Natural killer cell (primary cell): ENCODE measurements at regions not wholly inside any gene's neighbourhood (a gene's known extent, or its start where the extent isn't known, plus 50 kb on each side); places are given as distances from the start of the nearest gene placed in this dataset.

Experiments used
- ATAC-seq, 3 donors: fragments of 150-1000 bp in 2 of 3; fragments of 200-7000 bp in 1 of 3; cut with Tn5 transposase; 1 replicate in 1 of 3; 2 replicates in 2 of 3; pipeline ENCODE4 v1.10.0; 2021; ENCODE audit warnings: mild to moderate bottlenecking in 2 of 3, moderate library complexity in 2 of 3
- DNase-seq, 2 donors: peaks; one replicate each; pipeline versions ENCODE4 v3.0.0 to v3.0.0-alpha.2; 2013 to 2021; ENCODE audit warnings: mixed read lengths in 1 of 2
- H3K27ac ChIP-seq: one replicate; pipeline ENCODE4 v1.5.1; 2013; ENCODE audit warnings: mild to moderate bottlenecking, low read length
- H3K27me3 ChIP-seq: one replicate; pipeline ENCODE4 v1.6.1; 2013; ENCODE audit warnings: low read length; ENCODE audit not compliant: control insufficient read depth, insufficient read depth
- H3K36me3 ChIP-seq: one replicate; pipeline ENCODE4 v1.6.1; 2013; ENCODE audit warnings: low read length; ENCODE audit not compliant: control insufficient read depth, insufficient read depth
- H3K4me1 ChIP-seq: one replicate; pipeline ENCODE4 v1.6.1; 2013; ENCODE audit warnings: low read length; ENCODE audit not compliant: control insufficient read depth, insufficient read depth
- H3K4me3 ChIP-seq: one replicate; pipeline ENCODE4 v1.5.1; 2013; ENCODE audit warnings: low read length
- H3K9me3 ChIP-seq: one replicate; pipeline ENCODE4 v1.6.1; 2013; ENCODE audit warnings: low read length; ENCODE audit not compliant: control insufficient read depth, insufficient read depth
- H3K27ac Mint-ChIP-seq, 2 donors: one replicate each; pipeline ENCODE4 v1.8.0; 2022; ENCODE audit warnings: mild to moderate bottlenecking in 2 of 2, mixed read lengths in 2 of 2, moderate library complexity in 1 of 2
- H3K27me3 Mint-ChIP-seq, 2 donors: one replicate each; pipeline ENCODE4 v1.8.0; 2022; ENCODE audit warnings: low read depth in 2 of 2, mixed read lengths in 2 of 2
- H3K36me3 Mint-ChIP-seq: one replicate; pipeline ENCODE4 v1.8.0; 2022; ENCODE audit warnings: mixed read lengths
- H3K4me1 Mint-ChIP-seq, 2 donors: one replicate each; pipeline ENCODE4 v1.8.0; 2022; ENCODE audit warnings: mixed read lengths in 2 of 2
- H3K4me3 Mint-ChIP-seq: one replicate; pipeline ENCODE4 v1.8.0; 2022; ENCODE audit warnings: mild to moderate bottlenecking, moderate library complexity, mixed read lengths
- H3K9me3 Mint-ChIP-seq, 2 donors: one replicate each; pipeline ENCODE4 v1.8.0; 2022; ENCODE audit warnings: mixed read lengths in 2 of 2
- CTCF ChIP-seq: fragments of 200-600 bp; IDR thresholded peaks from one replicate; pipeline ENCODE4 v1.8.0; 2022; ENCODE audit warnings: antibody characterized with exemption
- WGBS: methylation state at CpG from one replicate; pipeline ENCODE4 v1.1.7; 2013; ENCODE audit warnings: missing lambda C conversion rate; ENCODE audit not compliant: insufficient coverage; 5-methylcytosine and 5-hydroxymethylcytosine counted together
- intact Hi-C: fragments of 100-400 bp; cut with micrococcal nuclease; formaldehyde crosslinking; loops from one replicate; pipeline ENCODE4 v1.14.2; 2022

GRCh38 chr7:140230516-140230860 lies 53.7 kb upstream of the KDM7A start:
- Histone ChIP-seq H3K9me3 (no peaks in the 10 kb centered on the region), H3K27me3 (no peaks in the 10 kb centered on the region), H3K27ac (peak overlapping the region; percentile 83), H3K4me1 (peaks cover 26% of the 10 kb centered on the region), H3K36me3 (no peaks in the 10 kb centered on the region), H3K4me3 (peak overlapping the region; percentile 55)
- H3K27ac Mint-ChIP-seq: peak overlapping the region; percentile 94 to 98
- intact Hi-C loops: loop anchor here (2.0 kb wide), 1 partner anchor 22 kb away; no protein-coding TSS in a partner anchor
- peak; percentile 71 to 89 for DNase-seq
- no peak for TF ChIP-seq CTCF
- under 1% methylated on average over 57 of the region's 57 CpGs for WGBS
- no peaks in the 10 kb centered on the region for H3K9me3 Mint-ChIP-seq
- ATAC-seq: peak; percentile 74 to 87 (median 78)
- peaks cover 0 to 3% of the 10 kb centered on the region in 2 donors for H3K27me3 Mint-ChIP-seq
- H3K4me3 Mint-ChIP-seq: peak overlapping the region; percentile 93
- H3K4me1 Mint-ChIP-seq: peaks cover 33 to 39% of the 10 kb centered on the region in 2 donors
- no peaks in the 10 kb centered on the region for H3K36me3 Mint-ChIP-seq

DNA sequence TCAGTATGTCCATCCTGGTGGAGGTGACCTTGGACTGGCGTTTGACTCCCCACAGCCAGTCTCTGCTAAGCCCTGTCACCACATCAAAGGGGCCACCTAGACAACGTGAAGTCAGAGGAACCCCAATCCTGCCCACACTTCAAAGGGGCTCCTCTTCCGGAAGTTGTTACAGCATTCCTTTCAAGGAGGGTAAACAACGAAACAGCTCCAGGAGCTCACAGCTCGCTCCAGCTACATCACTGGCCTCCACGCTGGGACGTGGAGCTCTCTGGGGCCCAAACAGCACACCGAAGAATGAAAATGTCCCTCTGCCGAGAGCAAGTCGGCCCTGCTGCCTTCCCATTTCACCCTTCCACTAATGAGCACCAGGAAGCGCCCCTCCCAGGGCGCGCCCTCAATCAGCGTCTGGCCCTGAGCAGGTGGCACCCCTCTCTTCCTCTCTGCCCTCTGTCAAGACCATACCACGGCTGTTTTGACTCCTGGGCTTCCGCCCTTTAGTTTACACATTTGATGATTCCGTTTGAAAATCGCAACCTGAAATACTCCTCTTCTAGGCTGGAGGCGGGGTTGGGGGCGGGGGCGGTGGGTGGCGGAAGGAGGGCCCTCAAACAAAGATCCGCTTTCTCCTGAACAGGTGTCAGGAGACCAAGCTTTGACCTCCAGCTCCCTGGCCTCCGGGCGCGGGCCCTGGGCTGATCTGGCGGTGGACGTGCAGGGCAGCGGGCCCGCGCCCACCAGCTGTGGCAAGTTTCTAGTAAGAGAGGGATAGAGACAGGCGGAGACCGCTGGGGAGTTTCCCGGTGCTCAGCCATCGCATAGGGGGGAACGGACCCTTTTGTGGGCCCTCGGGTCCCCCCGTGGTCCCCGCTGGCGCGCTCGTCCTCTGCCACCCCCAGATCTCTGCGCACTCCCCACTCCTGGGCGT lies 53.1 kb upstream of the KDM7A start:
- Mint-ChIP-seq H3K4me1 (peaks cover 33 to 41% of the 10 kb centered on the region in 2 donors), H3K36me3 (no peaks in the 10 kb centered on the region), H3K27ac (peak overlapping the region; percentile 94 to 98), H3K9me3 (no peaks in the 10 kb centered on the region), H3K4me3 (peak overlapping the region; percentile 93), H3K27me3 (peaks cover 0 to 3% of the 10 kb centered on the region in 2 donors)
- intact Hi-C loops: loop anchor here (2.0 kb wide), 1 partner anchor 23 kb away; no protein-coding TSS in a partner anchor
- no peaks in the 10 kb centered on the region for H3K27me3 ChIP-seq
- DNase-seq: peak; percentile 44 to 87
- TF ChIP-seq CTCF: no peak
- peak overlapping the region; percentile 83 for H3K27ac ChIP-seq
- WGBS: 2% methylated on average over 41 of the region's 44 CpGs
- ATAC-seq: peak; percentile 49 to 73 (median 67)
- no peaks in the 10 kb centered on the region for H3K36me3 ChIP-seq
- H3K9me3 ChIP-seq: no peaks in the 10 kb centered on the region
- peaks cover 26% of the 10 kb centered on the region for H3K4me1 ChIP-seq
- peak overlapping the region; percentile 45 for H3K4me3 ChIP-seq

DNA sequence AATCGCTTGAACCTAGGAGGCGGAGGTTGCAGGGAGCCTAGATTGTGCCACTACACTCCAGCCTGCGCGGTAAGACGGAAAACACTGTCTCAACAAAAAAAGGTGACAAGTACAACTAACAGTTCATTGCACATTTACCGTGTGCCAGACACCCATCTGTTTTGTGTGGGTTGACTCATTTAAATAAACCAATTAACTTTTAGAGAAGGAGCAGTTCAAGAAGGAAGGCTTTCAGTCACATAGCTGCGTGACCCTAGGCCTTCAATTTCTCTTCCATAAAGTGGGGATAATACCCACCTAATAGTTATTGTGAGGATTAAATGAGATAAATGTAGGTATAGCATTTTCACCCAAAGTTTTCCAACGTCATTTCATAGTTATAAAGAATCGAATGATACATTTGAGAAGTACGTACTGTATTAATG lies 52.3 kb upstream of the KDM7A start:
- TF ChIP-seq CTCF: no peak
- no peaks in the 10 kb centered on the region for H3K9me3 ChIP-seq
- peak overlapping the region; percentile 83 for H3K27ac ChIP-seq
- Mint-ChIP-seq H3K27ac (peak overlapping the region; percentile 94 to 98), H3K36me3 (no peaks in the 10 kb centered on the region), H3K4me3 (peak overlapping the region; percentile 93), H3K27me3 (peaks cover 0 to 3% of the 10 kb centered on the region in 2 donors), H3K9me3 (no peaks in the 10 kb centered on the region), H3K4me1 (peaks cover 38 to 44% of the 10 kb centered on the region in 2 donors)
- peaks cover 29% of the 10 kb centered on the region for H3K4me1 ChIP-seq
- peak in 1 of 2 donors; percentile 69 for DNase-seq
- 61% methylated on average over 8 of the region's 10 CpGs for WGBS
- H3K36me3 ChIP-seq: no peaks in the 10 kb centered on the region
- intact Hi-C loops: no loop called here
- H3K27me3 ChIP-seq: no peaks in the 10 kb centered on the region
- no peak overlapping the region for H3K4me3 ChIP-seq
- ATAC-seq: no peak
